Thyroid gland (tissue), 4 donors: ENCODE measurements at regions not wholly inside any gene's neighbourhood (a gene's known extent, or its start where the extent isn't known, plus 50 kb on each side); places are given as distances from the start of the nearest gene placed in this dataset.

ENCODE experiments used
- CTCF ChIP-seq, 6 experiments: fragments of 200-600 bp in 3 of 6; fragments of 450-650 bp in 3 of 6; sonication (generic) in 3 of 6; IDR thresholded peaks; one replicate each; pipeline ENCODE4 v1.5.1; 2016 to 2019; ENCODE audit warnings: antibody characterized with exemption in 6 of 6, mild to moderate bottlenecking in 2 of 6, inconsistent platforms in 1 of 6, moderate library complexity in 1 of 6
- POLR2A ChIP-seq, 2 donors: fragments of 450-650 bp; IDR thresholded peaks; one replicate each; pipeline ENCODE4 v1.6.1; 2017; ENCODE audit warnings: antibody characterized with exemption in 2 of 2, mild to moderate bottlenecking in 2 of 2, moderate library complexity in 1 of 2

GRCh38 chr2:150767991-150768746 is 280.7 kb upstream of the RND3 start:
- TF ChIP-seq CTCF (IDR thresholded peaks at IDR 0.05) (no peak), POLR2A (IDR thresholded peaks at IDR 0.05) (no peak)
